K562 (cell line): ENCODE measurements at regions not wholly inside any gene's neighbourhood (a gene's known extent, or its start where the extent isn't known, plus 50 kb on each side); places are given as distances from the start of the nearest gene placed in this dataset.

Experiments
- ATAC-seq: fragments of 200-7000 bp; cut with Tn5 transposase; 3 replicates; pipeline ENCODE4 v1.9.1; 2020; ENCODE audit warnings: moderate library complexity
- BruUV-seq: library from RNA; stranded (reverse); fragments of 400-500 nt; replicated peaks from 2 replicates; lab custom pipeline; 2021; lab: Mats Ljungman, UMichigan
- CTCF ChIA-PET: fragments of 300-600 bp; formaldehyde crosslinking; extraction: SDS; loops from one replicate; lab custom pipeline; 2021; ENCODE audit warnings: low intra/inter-chr PET ratio; lab: Yijun Ruan, JAX
- POLR2A ChIA-PET: fragments of 300-600, 350-650 bp; sonication (Branson Sonifier 250); formaldehyde crosslinking; extraction: SDS; loops from one replicate; lab custom pipeline; 2021; ENCODE audit warnings: antibody characterized with exemption, inconsistent platforms; lab: Yijun Ruan, JAX
- DNase-seq, 4 experiments: peaks; one replicate each; pipeline versions ENCODE4 v3.0.0 to v3.0.0-alpha.2; 2011 to 2018; ENCODE audit warnings: low spot score in 3 of 4, mixed read lengths in 3 of 4; ENCODE audit errors: extremely low read depth in 1 of 4
- FAIRE-seq: peaks from 2 replicates; lab custom pipeline; 2011; peaks lifted over from hg19 to GRCh38; lab: Jason Lieb, UNC
- H2AFZ ChIP-seq: 2 replicates; pipeline ENCODE4 v1.6.0; 2011; ENCODE audit warnings: low read depth, low read length, control low read depth, inconsistent platforms
- H3K27ac ChIP-seq: fragments of 200-600 bp; 3 replicates; pipeline ENCODE4 v1.8.0; 2011; ENCODE audit warnings: low read depth, mild to moderate bottlenecking, control low read depth, inconsistent platforms, low read length, moderate library complexity, mixed read lengths; ENCODE audit errors: extremely low read depth
- H3K27me3 ChIP-seq, 2 experiments: fragments of 300-600 bp in 1 of 2; 2 replicates in 1 of 2; 3 replicates in 1 of 2; pipeline versions ENCODE4 v1.6.0 to v1.8.0; 2011; ENCODE audit warnings: inconsistent platforms in 2 of 2, low read length in 2 of 2, mild to moderate bottlenecking in 1 of 2, mixed read lengths in 1 of 2, moderate library complexity in 1 of 2; ENCODE audit not compliant: control insufficient read depth in 2 of 2, insufficient read depth in 2 of 2
- H3K36me3 ChIP-seq: fragments of 300-600 bp; 3 replicates; pipeline ENCODE4 v1.8.0; 2011; ENCODE audit warnings: mild to moderate bottlenecking, low read length, inconsistent platforms; ENCODE audit not compliant: control insufficient read depth, insufficient read depth
- H3K4me1 ChIP-seq, 2 experiments: fragments of 200-600 bp in 1 of 2; replicated peaks in 1 of 2; 2 replicates in 1 of 2; 3 replicates in 1 of 2; pipeline versions ENCODE4 v1.5.1 to v1.8.0; 2011; ENCODE audit warnings: inconsistent platforms in 2 of 2, low read length in 2 of 2, mild to moderate bottlenecking in 1 of 2, mixed read lengths in 1 of 2, moderate library complexity in 1 of 2; ENCODE audit not compliant: control insufficient read depth in 2 of 2, insufficient read depth in 2 of 2
- H3K4me2 ChIP-seq: 2 replicates; pipeline ENCODE4 v1.6.1; 2011; ENCODE audit warnings: low read length, control low read depth, inconsistent platforms, mixed read lengths; ENCODE audit not compliant: insufficient read depth
- H3K4me3 ChIP-seq: fragments of 200-600 bp; sonication (generic), shearing (Covaris generic); 2 replicates; pipeline ENCODE4 v1.5.1; 2016; ENCODE audit warnings: control low read depth, inconsistent platforms
- H3K79me2 ChIP-seq: fragments of 200-600 bp; 3 replicates; pipeline ENCODE4 v1.8.0; 2011; ENCODE audit warnings: low read length, inconsistent platforms; ENCODE audit not compliant: control insufficient read depth, insufficient read depth
- H3K9ac ChIP-seq, 2 experiments: 2 replicates each; pipeline versions ENCODE4 v1.6.0 to v1.6.1; 2011; ENCODE audit warnings: low read depth in 2 of 2, low read length in 2 of 2, control low read depth in 1 of 2, inconsistent platforms in 1 of 2, mild to moderate bottlenecking in 1 of 2, mixed read lengths in 1 of 2; ENCODE audit not compliant: insufficient read depth in 1 of 2
- H3K9me1 ChIP-seq: one replicate; pipeline ENCODE4 v1.6.0; 2011; ENCODE audit warnings: inconsistent platforms, mild to moderate bottlenecking, low read length, moderate library complexity; ENCODE audit not compliant: control insufficient read depth, insufficient read depth
- H3K9me3 ChIP-seq: replicated peaks from 2 replicates; pipeline ENCODE4 v1.5.1; 2011; ENCODE audit warnings: low read depth, low read length, inconsistent platforms; ENCODE audit not compliant: control insufficient read depth, insufficient read depth
- H4K20me1 ChIP-seq: replicated peaks from 2 replicates; pipeline ENCODE4 v1.6.1; 2011; ENCODE audit warnings: low read length, inconsistent platforms, mixed read lengths; ENCODE audit not compliant: control insufficient read depth, insufficient read depth
- BHLHE40 ChIP-seq: IDR thresholded peaks from 2 replicates; pipeline ENCODE4 v1.6.1; 2011; ENCODE audit warnings: low read length, improper control_type of control experiment
- FOXJ3 ChIP-seq: sonication (generic); formaldehyde crosslinking; IDR thresholded peaks from 2 replicates; pipeline ENCODE4 v1.4.0; 2020; ENCODE audit warnings: mild to moderate bottlenecking, missing genetic modification reagents
- JUNB ChIP-seq: fragments of 450-650 bp; formaldehyde crosslinking; conservative IDR thresholded peaks from 2 replicates; pipeline ENCODE4 v1.4.0; 2020; ENCODE audit warnings: mild to moderate bottlenecking
- NR2C2 ChIP-seq, 2 experiments: fragments of 200-800 bp in 1 of 2; sonication (Bioruptor generic) in 1 of 2; sonication (generic) in 1 of 2; formaldehyde crosslinking in 1 of 2; IDR thresholded peaks; 2 replicates each; pipeline versions ENCODE4 v1.6.1 to v1.8.0; 2016 to 2022; ENCODE audit warnings: mild to moderate bottlenecking in 1 of 2, missing compliant biosample characterization in 1 of 2, missing genetic modification characterization in 1 of 2, missing genetic modification reagents in 1 of 2
- PHB2 ChIP-seq: fragments of 450-650 bp; IDR thresholded peaks from 2 replicates; pipeline ENCODE4 v1.6.1; 2017; ENCODE audit warnings: low read depth
- RBM25 ChIP-seq: fragments of 200-400 bp; formaldehyde crosslinking; IDR thresholded peaks from 2 replicates; pipeline ENCODE4 v1.6.1; 2018; ENCODE audit warnings: low read length, low read depth, moderate library complexity; ENCODE audit not compliant: severe bottlenecking
- ZNF695 ChIP-seq: fragments of 450-650 bp; formaldehyde crosslinking; IDR thresholded peaks from 2 replicates; pipeline ENCODE4 v1.4.0; 2020; ENCODE audit warnings: mild to moderate bottlenecking, moderate library complexity
- WGBS: fragments of 100-300 bp; shearing (Covaris generic); methylation state at CpG from one replicate; pipeline ENCODE4 v1.1.6; 2016; ENCODE audit warnings: low coverage, mixed read lengths; ENCODE audit not compliant: insufficient coverage; ENCODE audit errors: missing lambda C conversion rate; 5-methylcytosine and 5-hydroxymethylcytosine counted together
- in situ Hi-C: fragments of 300-500 bp; cut with MboI; formaldehyde crosslinking; loops from 4 replicates; pipeline ENCODE4 v1.15.0; 2018; ENCODE audit warnings: inconsistent platforms, mixed read lengths
- intact Hi-C: fragments of 100-400 bp; cut with micrococcal nuclease; formaldehyde crosslinking; loops from 2 replicates; pipeline ENCODE4 v1.14.2; 2022
- TF ChIP-seq, protein P1 (sequence below): IDR thresholded peaks from 3 replicates; pipeline ENCODE4 v1.6.1; 2011; ENCODE audit warnings: borderline replicate concordance, mild to moderate bottlenecking; ENCODE audit not compliant: insufficient read length, insufficient read depth

GRCh38 chr14:48615618-48616017, 940.2 kb upstream of the MDGA2 start:
- DNase-seq (no peak), ATAC-seq (no peak)
- H4K20me1 ChIP-seq = no peaks in the 10 kb centered on the region
- H2AFZ ChIP-seq = no peak overlapping the region
- H3K9me1 ChIP-seq = no peaks in the 10 kb centered on the region
- no peaks in the 10 kb centered on the region for H3K4me1 ChIP-seq
- no peak overlapping the region for H3K27ac ChIP-seq
- WGBS = 0% methylated on average over 1 of the region's 1 CpG
- no peaks in the 10 kb centered on the region for H3K36me3 ChIP-seq
- no TSS peak for BruUV-seq
- in situ Hi-C loops = no loop called here
- CTCF ChIA-PET = no interaction called here
- no peaks in the 10 kb centered on the region for H3K9me3 ChIP-seq
- intact Hi-C loops = no loop called here
- H3K9ac ChIP-seq = no peak overlapping the region
- H3K79me2 ChIP-seq = no peaks in the 10 kb centered on the region
- H3K4me2 ChIP-seq = no peak overlapping the region
- no peak for TF ChIP-seq PHB2
- TF ChIP-seq, protein P1, sequence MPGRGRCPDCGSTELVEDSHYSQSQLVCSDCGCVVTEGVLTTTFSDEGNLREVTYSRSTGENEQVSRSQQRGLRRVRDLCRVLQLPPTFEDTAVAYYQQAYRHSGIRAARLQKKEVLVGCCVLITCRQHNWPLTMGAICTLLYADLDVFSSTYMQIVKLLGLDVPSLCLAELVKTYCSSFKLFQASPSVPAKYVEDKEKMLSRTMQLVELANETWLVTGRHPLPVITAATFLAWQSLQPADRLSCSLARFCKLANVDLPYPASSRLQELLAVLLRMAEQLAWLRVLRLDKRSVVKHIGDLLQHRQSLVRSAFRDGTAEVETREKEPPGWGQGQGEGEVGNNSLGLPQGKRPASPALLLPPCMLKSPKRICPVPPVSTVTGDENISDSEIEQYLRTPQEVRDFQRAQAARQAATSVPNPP = no peak
- no peak for TF ChIP-seq BHLHE40
- TF ChIP-seq NR2C2 (CRISPR knock-in tag; IDR thresholded peaks at IDR 0.05) = no peak
- TF ChIP-seq NR2C2 (tag; IDR thresholded peaks at IDR 0.05) = no peak
- no peak for TF ChIP-seq JUNB (CRISPR knock-in tag)
- no peak for TF ChIP-seq FOXJ3
- no peak for TF ChIP-seq RBM25
- no peak for TF ChIP-seq ZNF695
- TF ChIP-seq, all 486 proteins: peak for 0
- Histone ChIP-seq H3K4me3 (no peak overlapping the region), H3K27me3 (no peaks in the 10 kb centered on the region)
- POLR2A ChIA-PET = no interaction called here
- no peak for FAIRE-seq
